Gastrocnemius medialis (tissue), 4 donors: ENCODE measurements at regions not wholly inside any gene's neighbourhood (a gene's known extent, or its start where the extent isn't known, plus 50 kb on each side); places are given as distances from the start of the nearest gene placed in this dataset.

Source experiments
- CTCF ChIP-seq, 5 experiments: fragments of 450-650 bp in 3 of 5; fragments of 200-600 bp in 2 of 5; sonication (generic) in 2 of 5; IDR thresholded peaks in 4 of 5; conservative IDR thresholded peaks in 1 of 5; 1 replicate in 4 of 5; 2 replicates in 1 of 5; pipeline ENCODE4 v1.5.1; 2016 to 2019; ENCODE audit warnings: antibody characterized with exemption in 5 of 5, mild to moderate bottlenecking in 3 of 5, moderate library complexity in 3 of 5
- POLR2A ChIP-seq, 2 donors: fragments of 450-650 bp; IDR thresholded peaks; one replicate each; pipeline ENCODE4 v1.6.1; 2017; ENCODE audit warnings: antibody characterized with exemption in 2 of 2, mild to moderate bottlenecking in 2 of 2, moderate library complexity in 2 of 2

- TF ChIP-seq CTCF (IDR thresholded peaks at IDR 0.05 in 4 of 5, conservative IDR thresholded peaks at IDR 0.05 in 1 of 5) (no peak), POLR2A (IDR thresholded peaks at IDR 0.05) (no peak)
Measured at GRCh38 chr17:72492941-72493340, 372.1 kb downstream of the SOX9 start.
